K562 (cell line): ENCODE measurements at regions not wholly inside any gene's neighbourhood (a gene's known extent, or its start where the extent isn't known, plus 50 kb on each side); places are given as distances from the start of the nearest gene placed in this dataset.

Source experiments
- CTCF ChIP-seq, 3 experiments: IDR thresholded peaks in 2 of 3; conservative IDR thresholded peaks in 1 of 3; 2 replicates each; pipeline ENCODE4 v1.5.1; 2011 to 2012; ENCODE audit warnings: low read length in 3 of 3, mild to moderate bottlenecking in 3 of 3, control low read depth in 2 of 3, improper control_type of control experiment in 1 of 3, inconsistent platforms in 1 of 3, low read depth in 1 of 3, mixed read lengths in 1 of 3, moderate library complexity in 1 of 3; ENCODE audit not compliant: insufficient read depth in 2 of 3
- EHMT2 ChIP-seq: fragments of 450-650 bp; IDR thresholded peaks from 2 replicates; pipeline ENCODE4 v1.6.1; 2018; ENCODE audit warnings: antibody characterized with exemption
- HMG20A ChIP-seq: fragments of 450-650 bp; formaldehyde crosslinking; conservative IDR thresholded peaks from 2 replicates; pipeline ENCODE4 v1.4.0; 2020; ENCODE audit warnings: mild to moderate bottlenecking, mixed read lengths
- NR2C2 ChIP-seq, 2 experiments: fragments of 200-800 bp in 1 of 2; sonication (Bioruptor generic) in 1 of 2; sonication (generic) in 1 of 2; formaldehyde crosslinking in 1 of 2; IDR thresholded peaks; 2 replicates each; pipeline versions ENCODE4 v1.6.1 to v1.8.0; 2016 to 2022; ENCODE audit warnings: mild to moderate bottlenecking in 1 of 2, missing compliant biosample characterization in 1 of 2, missing genetic modification characterization in 1 of 2, missing genetic modification reagents in 1 of 2
- TOE1 ChIP-seq, 2 experiments: fragments of 450-650 bp in 1 of 2; sonication (generic) in 1 of 2; formaldehyde crosslinking in 1 of 2; IDR thresholded peaks; 2 replicates each; pipeline versions ENCODE4 v1.7.1 to v1.8.0; 2016 to 2022; ENCODE audit warnings: borderline replicate concordance in 2 of 2, mild to moderate bottlenecking in 2 of 2, antibody characterized with exemption in 1 of 2, inconsistent platforms in 1 of 2, low read depth in 1 of 2, missing genetic modification reagents in 1 of 2, moderate library complexity in 1 of 2
- ZNF121 ChIP-seq: sonication (generic); formaldehyde crosslinking; conservative IDR thresholded peaks from 2 replicates; pipeline ENCODE4 v1.8.0; 2022; ENCODE audit warnings: missing genetic modification reagents
- ZNF586 ChIP-seq: fragments of 450-650 bp; formaldehyde crosslinking; conservative IDR thresholded peaks from 2 replicates; pipeline ENCODE4 v1.4.0; 2020; ENCODE audit warnings: mild to moderate bottlenecking, moderate library complexity
- TF ChIP-seq, protein P1 (sequence below): sonication (generic); formaldehyde crosslinking; IDR thresholded peaks from 2 replicates; pipeline ENCODE4 v1.5.0; 2020; ENCODE audit warnings: missing genetic modification reagents
- TF ChIP-seq, protein P2 (sequence below): fragments of 250-450 bp; sonication (Bioruptor Pico); IDR thresholded peaks from 2 replicates; pipeline ENCODE4 v1.8.0; 2021; ENCODE audit warnings: moderate library complexity, mild to moderate bottlenecking, inconsistent platforms

- TF ChIP-seq, protein P1, sequence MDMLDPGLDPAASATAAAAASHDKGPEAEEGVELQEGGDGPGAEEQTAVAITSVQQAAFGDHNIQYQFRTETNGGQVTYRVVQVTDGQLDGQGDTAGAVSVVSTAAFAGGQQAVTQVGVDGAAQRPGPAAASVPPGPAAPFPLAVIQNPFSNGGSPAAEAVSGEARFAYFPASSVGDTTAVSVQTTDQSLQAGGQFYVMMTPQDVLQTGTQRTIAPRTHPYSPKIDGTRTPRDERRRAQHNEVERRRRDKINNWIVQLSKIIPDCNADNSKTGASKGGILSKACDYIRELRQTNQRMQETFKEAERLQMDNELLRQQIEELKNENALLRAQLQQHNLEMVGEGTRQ (CRISPR knock-in tag): no peak
- no peak for TF ChIP-seq HMG20A (CRISPR knock-in tag)
- no peak for TF ChIP-seq TOE1 (IDR thresholded peaks at IDR 0.05; ENCODE audit: borderline replicate concordance)
- no peak for TF ChIP-seq TOE1 (CRISPR knock-in tag; IDR thresholded peaks at IDR 0.05; ENCODE audit: borderline replicate concordance, low read depth)
- TF ChIP-seq ZNF121 (CRISPR knock-in tag): no peak
- no peak for TF ChIP-seq CTCF (IDR thresholded peaks at IDR 0.05 in 2 of 3, conservative IDR thresholded peaks at IDR 0.05 in 1 of 3; ENCODE audit: insufficient read depth in 2 of 3, low read depth in 1 of 3, low read length in 3 of 3)
- no peak for TF ChIP-seq NR2C2 (CRISPR knock-in tag; IDR thresholded peaks at IDR 0.05)
- no peak for TF ChIP-seq NR2C2 (tag; IDR thresholded peaks at IDR 0.05)
- TF ChIP-seq, protein P2, sequence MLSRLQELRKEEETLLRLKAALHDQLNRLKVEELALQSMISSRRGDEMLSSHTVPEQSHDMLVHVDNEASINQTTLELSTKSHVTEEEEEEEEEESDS (CRISPR knock-in tag): no peak
- TF ChIP-seq ZNF586 (CRISPR knock-in tag): no peak
- TF ChIP-seq EHMT2: no peak
Measured at GRCh38 chr7:121498816-121499215, 102.7 kb upstream of the FAM3C start.
